HEK293 (cell line): ENCODE measurements at regions not wholly inside any gene's neighbourhood (a gene's known extent, or its start where the extent isn't known, plus 50 kb on each side); places are given as distances from the start of the nearest gene placed in this dataset.

Source experiments
- CTCF ChIA-PET: fragments of 350-600 bp; formaldehyde crosslinking; extraction: SDS; loops from one replicate; lab custom pipeline; 2021; ENCODE audit warnings: antibody characterized with exemption; lab: Yijun Ruan, JAX
- POLR2A ChIA-PET: fragments of 300-600 bp; formaldehyde crosslinking; extraction: SDS; loops from one replicate; lab custom pipeline; 2020; ENCODE audit warnings: antibody characterized with exemption, inconsistent platforms; lab: Yijun Ruan, JAX
- H3K27ac ChIP-seq: fragments of 200-500 bp; sonication (Bioruptor generic); 2 replicates; pipeline ENCODE4 v1.5.1; 2014; ENCODE audit warnings: low read depth, low read length, control low read depth, inconsistent platforms; ENCODE audit errors: extremely low read depth
- H3K36me3 ChIP-seq, 2 experiments: fragments of 200-500 bp in 1 of 2; sonication (Bioruptor generic) in 1 of 2; 1 replicate in 1 of 2; 2 replicates in 1 of 2; pipeline ENCODE4 v1.5.1; 2014 to 2017; ENCODE audit warnings: inconsistent platforms in 2 of 2, low read length in 2 of 2; ENCODE audit not compliant: control insufficient read depth in 2 of 2, insufficient read depth in 1 of 2
- H3K4me1 ChIP-seq: fragments of 200-500 bp; sonication (Bioruptor generic); 2 replicates; pipeline ENCODE4 v1.5.1; 2014; ENCODE audit warnings: mild to moderate bottlenecking, low read length, inconsistent platforms; ENCODE audit not compliant: control insufficient read depth, insufficient read depth
- H3K4me3 ChIP-seq: 2 replicates; pipeline ENCODE4 v1.5.1; 2011; ENCODE audit warnings: low read depth, mild to moderate bottlenecking, control low read depth, low read length, moderate library complexity
- H3K9me3 ChIP-seq: fragments of 200-500 bp; sonication (Bioruptor generic); 2 replicates; pipeline ENCODE4 v1.5.1; 2014; ENCODE audit warnings: low read depth, low read length, inconsistent platforms; ENCODE audit not compliant: control insufficient read depth, insufficient read depth
- GLIS2 ChIP-seq: fragments of 450-650 bp; formaldehyde crosslinking; IDR thresholded peaks from 2 replicates; pipeline ENCODE4 v1.5.1; 2016; ENCODE audit warnings: missing biosample characterization, missing genetic modification characterization
- OVOL3 ChIP-seq: fragments of 450-650 bp; formaldehyde crosslinking; IDR thresholded peaks from 2 replicates; pipeline ENCODE4 v1.5.1; 2016; ENCODE audit warnings: missing biosample characterization, missing genetic modification characterization
- SP7 ChIP-seq: fragments of 450-650 bp; formaldehyde crosslinking; IDR thresholded peaks from 2 replicates; pipeline ENCODE4 v1.5.1; 2016; ENCODE audit warnings: missing biosample characterization, missing genetic modification characterization
- YY2 ChIP-seq: fragments of 450-650 bp; formaldehyde crosslinking; IDR thresholded peaks from 2 replicates; pipeline ENCODE4 v1.5.1; 2016; ENCODE audit warnings: missing biosample characterization, missing genetic modification characterization
- ZFHX2 ChIP-seq: fragments of 450-650 bp; formaldehyde crosslinking; conservative IDR thresholded peaks from 2 replicates; pipeline ENCODE4 v1.5.1; 2016; ENCODE audit warnings: missing biosample characterization, missing genetic modification characterization
- ZIC2 ChIP-seq: fragments of 450-650 bp; formaldehyde crosslinking; IDR thresholded peaks from 2 replicates; pipeline ENCODE4 v1.5.1; 2016; ENCODE audit warnings: missing biosample characterization, missing genetic modification characterization
- ZNF175 ChIP-seq: fragments of 450-650 bp; formaldehyde crosslinking; IDR thresholded peaks from 2 replicates; pipeline ENCODE4 v1.5.1; 2016; ENCODE audit warnings: missing biosample characterization, missing genetic modification characterization
- ZNF211 ChIP-seq: fragments of 450-650 bp; formaldehyde crosslinking; IDR thresholded peaks from 2 replicates; pipeline ENCODE4 v1.5.1; 2016; ENCODE audit warnings: low read depth, missing biosample characterization, missing genetic modification characterization
- ZNF24 ChIP-seq: fragments of 450-650 bp; formaldehyde crosslinking; IDR thresholded peaks from 2 replicates; pipeline ENCODE4 v1.5.1; 2016; ENCODE audit warnings: missing biosample characterization, missing genetic modification characterization
- ZNF404 ChIP-seq: fragments of 450-650 bp; formaldehyde crosslinking; IDR thresholded peaks from 2 replicates; pipeline ENCODE4 v1.5.1; 2017; ENCODE audit warnings: missing biosample characterization, missing genetic modification characterization
- ZNF596 ChIP-seq: fragments of 450-650 bp; IDR thresholded peaks from 2 replicates; pipeline ENCODE4 v1.5.0; 2018; ENCODE audit warnings: missing biosample characterization, mild to moderate bottlenecking, missing genetic modification characterization, moderate library complexity
- ZNF621 ChIP-seq: fragments of 450-650 bp; formaldehyde crosslinking; IDR thresholded peaks from 2 replicates; pipeline ENCODE4 v1.5.1; 2017; ENCODE audit warnings: missing biosample characterization, missing genetic modification characterization
- ZNF623 ChIP-seq: fragments of 450-650 bp; formaldehyde crosslinking; IDR thresholded peaks from 2 replicates; pipeline ENCODE4 v1.5.1; 2016; ENCODE audit warnings: missing biosample characterization, missing genetic modification characterization
- ZNF776 ChIP-seq: fragments of 450-650 bp; formaldehyde crosslinking; IDR thresholded peaks from 2 replicates; pipeline ENCODE4 v1.5.0; 2017; ENCODE audit warnings: missing biosample characterization, missing genetic modification characterization, borderline replicate concordance
- ZNF791 ChIP-seq: fragments of 450-650 bp; formaldehyde crosslinking; IDR thresholded peaks from 2 replicates; pipeline ENCODE4 v1.5.1; 2016; ENCODE audit warnings: missing biosample characterization, missing genetic modification characterization
- ZNF830 ChIP-seq: fragments of 450-650 bp; IDR thresholded peaks from 2 replicates; pipeline ENCODE4 v1.5.0; 2018; ENCODE audit warnings: missing biosample characterization, missing genetic modification characterization, low read depth, mild to moderate bottlenecking, moderate library complexity
- TF ChIP-seq, protein P1 (sequence below): fragments of 450-650 bp; formaldehyde crosslinking; IDR thresholded peaks from 2 replicates; pipeline ENCODE4 v1.5.1; 2016; ENCODE audit warnings: missing biosample characterization, missing genetic modification characterization
- TF ChIP-seq, protein P2 (sequence below): fragments of 450-650 bp; formaldehyde crosslinking; IDR thresholded peaks from 2 replicates; pipeline ENCODE4 v1.5.1; 2016; ENCODE audit warnings: missing biosample characterization, missing genetic modification characterization
- TF ChIP-seq, protein P3 (sequence below): fragments of 450-650 bp; formaldehyde crosslinking; IDR thresholded peaks from 2 replicates; pipeline ENCODE4 v1.5.1; 2016; ENCODE audit warnings: missing biosample characterization, missing genetic modification characterization
- TF ChIP-seq, protein P4 (sequence below): fragments of 450-650 bp; formaldehyde crosslinking; IDR thresholded peaks from 2 replicates; pipeline ENCODE4 v1.5.1; 2016; ENCODE audit warnings: missing biosample characterization, missing genetic modification characterization, borderline replicate concordance
- TF ChIP-seq, protein P5 (sequence below): fragments of 450-650 bp; formaldehyde crosslinking; IDR thresholded peaks from 2 replicates; pipeline ENCODE4 v1.5.1; 2016; ENCODE audit warnings: missing biosample characterization, missing genetic modification characterization, low read depth
- TF ChIP-seq, protein P6 (sequence below): fragments of 450-650 bp; formaldehyde crosslinking; IDR thresholded peaks from 2 replicates; pipeline ENCODE4; 2016; ENCODE audit warnings: missing biosample characterization, missing genetic modification characterization

DNA sequence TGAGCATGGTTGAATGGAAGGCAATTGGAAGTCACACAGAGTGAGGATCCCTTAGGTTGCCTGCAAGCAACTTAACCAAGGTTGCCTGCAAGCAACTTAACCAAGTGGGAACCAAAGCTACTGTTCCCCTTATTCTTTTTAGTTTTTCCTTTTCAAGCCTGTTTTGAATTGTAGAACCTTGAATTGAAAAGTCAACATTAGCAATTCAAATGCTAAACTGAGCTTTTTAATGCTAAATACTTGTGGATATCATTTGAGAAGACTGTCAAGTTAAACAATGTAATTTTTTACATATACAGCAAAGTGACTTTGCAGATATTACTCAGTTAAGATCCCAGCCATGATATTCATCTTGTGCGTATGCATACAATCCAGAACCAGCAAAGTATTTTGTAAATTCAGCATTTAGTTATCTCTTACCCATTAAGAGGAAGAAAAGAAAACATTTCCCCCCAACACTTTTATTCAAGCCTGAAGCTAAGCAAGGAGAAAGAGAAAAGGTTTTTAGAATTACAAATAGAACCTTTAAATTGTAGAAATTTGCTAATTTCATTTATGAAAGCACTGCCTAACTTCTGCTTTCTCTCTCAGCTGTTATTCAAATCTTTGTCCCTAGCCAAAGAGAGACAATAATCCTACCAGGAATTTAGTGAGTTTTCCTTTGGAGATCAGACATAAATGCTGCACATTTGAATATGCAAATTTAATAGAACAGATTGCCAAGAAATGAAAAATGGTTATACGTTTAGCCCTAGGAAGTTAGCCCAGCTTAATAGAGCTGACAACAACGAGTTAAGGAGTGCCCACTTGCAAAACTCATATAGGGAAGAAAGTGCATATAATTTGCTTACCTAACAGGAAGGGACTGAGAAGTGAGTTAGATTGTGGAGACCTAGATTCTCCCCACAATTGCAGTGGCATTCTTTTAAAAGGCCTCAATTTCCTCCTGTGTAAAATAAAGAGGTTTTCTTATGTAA lies 643.2 kb upstream of the PIK3C3 start (continued):
- TF ChIP-seq, protein P1, sequence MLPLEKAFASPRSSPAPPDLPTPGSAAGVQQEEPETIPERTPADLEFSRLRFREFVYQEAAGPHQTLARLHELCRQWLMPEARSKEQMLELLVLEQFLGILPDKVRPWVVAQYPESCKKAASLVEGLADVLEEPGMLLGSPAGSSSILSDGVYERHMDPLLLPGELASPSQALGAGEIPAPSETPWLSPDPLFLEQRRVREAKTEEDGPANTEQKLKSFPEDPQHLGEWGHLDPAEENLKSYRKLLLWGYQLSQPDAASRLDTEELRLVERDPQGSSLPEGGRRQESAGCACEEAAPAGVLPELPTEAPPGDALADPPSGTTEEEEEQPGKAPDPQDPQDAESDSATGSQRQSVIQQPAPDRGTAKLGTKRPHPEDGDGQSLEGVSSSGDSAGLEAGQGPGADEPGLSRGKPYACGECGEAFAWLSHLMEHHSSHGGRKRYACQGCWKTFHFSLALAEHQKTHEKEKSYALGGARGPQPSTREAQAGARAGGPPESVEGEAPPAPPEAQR (tag by site-specific recombination), result no peak
- TF ChIP-seq, protein P2, sequence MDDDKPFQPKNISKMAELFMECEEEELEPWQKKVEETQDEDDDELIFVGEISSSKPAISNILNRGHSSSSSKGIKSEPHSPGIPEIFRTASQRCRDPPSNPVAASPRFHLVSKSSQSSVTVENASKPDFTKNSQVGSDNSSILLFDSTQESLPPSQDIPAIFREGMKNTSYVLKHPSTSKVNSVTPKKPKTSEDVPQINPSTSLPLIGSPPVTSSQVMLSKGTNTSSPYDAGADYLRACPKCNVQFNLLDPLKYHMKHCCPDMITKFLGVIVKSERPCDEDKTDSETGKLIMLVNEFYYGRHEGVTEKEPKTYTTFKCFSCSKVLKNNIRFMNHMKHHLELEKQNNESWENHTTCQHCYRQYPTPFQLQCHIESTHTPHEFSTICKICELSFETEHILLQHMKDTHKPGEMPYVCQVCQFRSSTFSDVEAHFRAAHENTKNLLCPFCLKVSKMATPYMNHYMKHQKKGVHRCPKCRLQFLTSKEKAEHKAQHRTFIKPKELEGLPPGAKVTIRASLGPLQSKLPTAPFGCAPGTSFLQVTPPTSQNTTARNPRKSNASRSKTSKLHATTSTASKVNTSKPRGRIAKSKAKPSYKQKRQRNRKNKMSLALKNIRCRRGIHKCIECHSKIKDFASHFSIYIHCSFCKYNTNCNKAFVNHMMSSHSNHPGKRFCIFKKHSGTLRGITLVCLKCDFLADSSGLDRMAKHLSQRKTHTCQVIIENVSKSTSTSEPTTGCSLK (tag by site-specific recombination), result no peak
- no peak for TF ChIP-seq ZNF175 (tag by site-specific recombination)

DNA sequence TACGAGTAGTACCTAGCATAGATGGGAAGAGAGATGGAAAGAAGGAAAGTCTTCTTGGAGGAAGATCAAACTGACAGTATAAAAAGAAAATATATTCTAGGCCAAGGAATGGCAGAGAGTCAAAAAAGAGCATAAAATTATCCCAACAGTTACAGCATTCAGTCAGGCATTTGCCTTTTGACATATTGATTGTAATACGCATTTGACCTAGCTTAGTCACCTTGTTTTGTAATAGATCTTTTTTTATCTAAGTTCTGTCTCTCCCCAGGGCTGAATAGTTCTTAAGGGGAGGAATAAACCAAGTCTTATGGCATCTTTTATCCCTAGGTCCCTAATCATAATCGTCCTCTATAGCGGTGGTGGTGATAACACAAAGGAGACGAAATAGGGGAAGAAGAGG lies 657.3 kb upstream of the PIK3C3 start:
- POLR2A ChIA-PET, result no interaction called here
- no peaks in the 10 kb centered on the region for H3K9me3 ChIP-seq
- no peak overlapping the region for H3K27ac ChIP-seq
- no peak overlapping the region for H3K4me3 ChIP-seq
- CTCF ChIA-PET, result no interaction called here
- no peak for TF ChIP-seq ZNF830 (tag by site-specific recombination)
- no peak for TF ChIP-seq ZNF24 (tag by site-specific recombination)
- TF ChIP-seq GLIS2, result no peak
- no peak for TF ChIP-seq YY2 (tag by site-specific recombination)
- no peak for TF ChIP-seq ZNF596 (tag by site-specific recombination)
- no peak for TF ChIP-seq ZNF623 (tag by site-specific recombination)
- TF ChIP-seq, protein P3, sequence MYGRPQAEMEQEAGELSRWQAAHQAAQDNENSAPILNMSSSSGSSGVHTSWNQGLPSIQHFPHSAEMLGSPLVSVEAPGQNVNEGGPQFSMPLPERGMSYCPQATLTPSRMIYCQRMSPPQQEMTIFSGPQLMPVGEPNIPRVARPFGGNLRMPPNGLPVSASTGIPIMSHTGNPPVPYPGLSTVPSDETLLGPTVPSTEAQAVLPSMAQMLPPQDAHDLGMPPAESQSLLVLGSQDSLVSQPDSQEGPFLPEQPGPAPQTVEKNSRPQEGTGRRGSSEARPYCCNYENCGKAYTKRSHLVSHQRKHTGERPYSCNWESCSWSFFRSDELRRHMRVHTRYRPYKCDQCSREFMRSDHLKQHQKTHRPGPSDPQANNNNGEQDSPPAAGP (tag by site-specific recombination), result no peak
- no peak for TF ChIP-seq ZNF211 (tag by site-specific recombination)
- TF ChIP-seq ZNF621 (tag by site-specific recombination), result no peak
- no peak for TF ChIP-seq ZFHX2 (tag by site-specific recombination)
- no peaks in the 10 kb centered on the region for H3K4me1 ChIP-seq
- H3K36me3 ChIP-seq, result no peaks in the 10 kb centered on the region

DNA sequence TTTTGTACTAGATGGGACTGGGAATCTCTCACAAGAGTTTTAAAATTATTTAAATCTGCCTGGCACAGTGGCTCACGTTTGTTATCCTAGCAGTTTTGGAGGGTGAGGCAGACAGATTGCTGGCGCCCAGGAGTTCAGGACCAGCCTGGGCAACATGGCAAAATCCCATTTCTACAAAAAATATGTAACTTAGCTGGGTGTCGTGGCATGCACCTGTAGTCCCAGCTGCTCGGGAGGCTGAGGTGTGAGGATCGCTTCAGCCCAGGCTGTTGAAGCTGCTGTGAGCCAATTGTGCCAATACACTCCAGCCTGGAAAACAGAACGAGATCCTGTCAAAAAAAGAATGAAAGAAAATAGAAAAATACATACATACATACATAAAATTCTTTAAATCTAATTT lies 685.7 kb upstream of the PIK3C3 start:
- Histone ChIP-seq H3K9me3 (no peaks in the 10 kb centered on the region), H3K36me3 (no peaks in the 10 kb centered on the region), H3K27ac (no peak overlapping the region), H3K4me1 (no peaks in the 10 kb centered on the region), H3K4me3 (no peak overlapping the region)
- ChIA-PET POLR2A (no interaction called here), CTCF (no interaction called here)
- TF ChIP-seq ZIC2 (no peak), ZNF776 (tag by site-specific recombination) (no peak), ZNF175 (tag by site-specific recombination) (no peak), OVOL3 (tag by site-specific recombination) (no peak), SP7 (no peak), ZNF404 (tag by site-specific recombination) (no peak), ZNF791 (tag by site-specific recombination) (no peak)
- TF ChIP-seq, protein P4, sequence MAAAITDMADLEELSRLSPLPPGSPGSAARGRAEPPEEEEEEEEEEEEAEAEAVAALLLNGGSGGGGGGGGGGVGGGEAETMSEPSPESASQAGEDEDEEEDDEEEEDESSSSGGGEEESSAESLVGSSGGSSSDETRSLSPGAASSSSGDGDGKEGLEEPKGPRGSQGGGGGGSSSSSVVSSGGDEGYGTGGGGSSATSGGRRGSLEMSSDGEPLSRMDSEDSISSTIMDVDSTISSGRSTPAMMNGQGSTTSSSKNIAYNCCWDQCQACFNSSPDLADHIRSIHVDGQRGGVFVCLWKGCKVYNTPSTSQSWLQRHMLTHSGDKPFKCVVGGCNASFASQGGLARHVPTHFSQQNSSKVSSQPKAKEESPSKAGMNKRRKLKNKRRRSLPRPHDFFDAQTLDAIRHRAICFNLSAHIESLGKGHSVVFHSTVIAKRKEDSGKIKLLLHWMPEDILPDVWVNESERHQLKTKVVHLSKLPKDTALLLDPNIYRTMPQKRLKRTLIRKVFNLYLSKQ (tag by site-specific recombination), result no peak
- TF ChIP-seq, protein P5, sequence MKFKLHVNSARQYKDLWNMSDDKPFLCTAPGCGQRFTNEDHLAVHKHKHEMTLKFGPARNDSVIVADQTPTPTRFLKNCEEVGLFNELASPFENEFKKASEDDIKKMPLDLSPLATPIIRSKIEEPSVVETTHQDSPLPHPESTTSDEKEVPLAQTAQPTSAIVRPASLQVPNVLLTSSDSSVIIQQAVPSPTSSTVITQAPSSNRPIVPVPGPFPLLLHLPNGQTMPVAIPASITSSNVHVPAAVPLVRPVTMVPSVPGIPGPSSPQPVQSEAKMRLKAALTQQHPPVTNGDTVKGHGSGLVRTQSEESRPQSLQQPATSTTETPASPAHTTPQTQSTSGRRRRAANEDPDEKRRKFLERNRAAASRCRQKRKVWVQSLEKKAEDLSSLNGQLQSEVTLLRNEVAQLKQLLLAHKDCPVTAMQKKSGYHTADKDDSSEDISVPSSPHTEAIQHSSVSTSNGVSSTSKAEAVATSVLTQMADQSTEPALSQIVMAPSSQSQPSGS (tag by site-specific recombination), result no peak
- TF ChIP-seq, protein P6, sequence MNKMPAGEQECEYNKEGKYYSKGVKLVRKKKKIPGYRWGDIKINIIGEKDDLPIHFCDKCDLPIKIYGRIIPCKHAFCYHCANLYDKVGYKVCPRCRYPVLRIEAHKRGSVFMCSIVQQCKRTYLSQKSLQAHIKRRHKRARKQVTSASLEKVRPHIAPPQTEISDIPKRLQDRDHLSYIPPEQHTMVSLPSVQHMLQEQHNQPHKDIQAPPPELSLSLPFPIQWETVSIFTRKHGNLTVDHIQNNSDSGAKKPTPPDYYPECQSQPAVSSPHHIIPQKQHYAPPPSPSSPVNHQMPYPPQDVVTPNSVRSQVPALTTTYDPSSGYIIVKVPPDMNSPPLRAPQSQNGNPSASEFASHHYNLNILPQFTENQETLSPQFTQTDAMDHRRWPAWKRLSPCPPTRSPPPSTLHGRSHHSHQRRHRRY (tag by site-specific recombination), result no peak
